A673 (cell line): ENCODE measurements at regions not wholly inside any gene's neighbourhood (a gene's known extent, or its start where the extent isn't known, plus 50 kb on each side); places are given as distances from the start of the nearest gene placed in this dataset.

ENCODE experiments used
- BruUV-seq: library from RNA; stranded (reverse); fragments of 400-500 nt; replicated peaks from 2 replicates; lab custom pipeline; 2021; lab: Mats Ljungman, UMichigan
- CTCF ChIA-PET: fragments of 300-600 bp; sonication (Branson Sonifier 250); formaldehyde crosslinking; loops from one replicate; lab custom pipeline; 2022; ENCODE audit warnings: antibody characterized with exemption; lab: Charles Lee
- POLR2A ChIA-PET: fragments of 300-600 bp; sonication (Branson Sonifier 250); formaldehyde crosslinking; loops from one replicate; lab custom pipeline; 2022; ENCODE audit warnings: antibody characterized with exemption; ENCODE audit not compliant: low non-redundant PET; lab: Charles Lee
- DNase-seq: peaks from one replicate; pipeline ENCODE4 v3.0.0-alpha.2; 2015; ENCODE audit warnings: low spot score
- H3K27ac ChIP-seq: fragments of 200-600 bp; sonication (generic); 2 replicates; pipeline ENCODE4 v1.5.1; 2016; ENCODE audit warnings: mixed run types, low read depth, mild to moderate bottlenecking, mixed read lengths, antibody characterized with exemption, low read length; ENCODE audit not compliant: poor library complexity, severe bottlenecking
- H3K27me3 ChIP-seq: fragments of 200-600 bp; sonication (generic); replicated peaks from 2 replicates; pipeline ENCODE4 v1.6.1; 2017; ENCODE audit warnings: mixed run types, low read depth, mild to moderate bottlenecking, mixed read lengths, antibody characterized with exemption, low read length; ENCODE audit not compliant: insufficient read depth, poor library complexity
- H3K36me3 ChIP-seq: fragments of 200-600 bp; sonication (generic); 2 replicates; pipeline ENCODE4 v1.6.1; 2016; ENCODE audit warnings: mixed run types, mild to moderate bottlenecking, mixed read lengths, antibody characterized with exemption, low read length; ENCODE audit not compliant: insufficient read depth, poor library complexity, severe bottlenecking
- H3K4me1 ChIP-seq: fragments of 200-600 bp; sonication (generic); 2 replicates; pipeline ENCODE4 v1.6.1; 2017; ENCODE audit warnings: mixed run types, mild to moderate bottlenecking, mixed read lengths, antibody characterized with exemption, low read length; ENCODE audit not compliant: insufficient read depth, poor library complexity, severe bottlenecking
- H3K4me3 ChIP-seq: fragments of 200-600 bp; sonication (generic); 2 replicates; pipeline ENCODE4 v1.5.1; 2016; ENCODE audit warnings: low read depth, mixed run types, mild to moderate bottlenecking, mixed read lengths, low read length; ENCODE audit not compliant: poor library complexity, severe bottlenecking
- H3K9me3 ChIP-seq: fragments of 200-600 bp; sonication (generic); 2 replicates; pipeline ENCODE4 v1.6.1; 2016; ENCODE audit warnings: mixed run types, low read depth, mild to moderate bottlenecking, mixed read lengths, antibody characterized with exemption, low read length; ENCODE audit not compliant: poor library complexity, severe bottlenecking
- EZH2 ChIP-seq: fragments of 200-600 bp; sonication (generic); IDR thresholded peaks from 2 replicates; pipeline ENCODE4 v1.6.1; 2017; ENCODE audit warnings: borderline replicate concordance, low read depth, mild to moderate bottlenecking, mixed read lengths, antibody characterized with exemption, low read length; ENCODE audit not compliant: poor library complexity, severe bottlenecking
- intact Hi-C: fragments of 100-400 bp; cut with micrococcal nuclease; formaldehyde crosslinking; loops from one replicate; pipeline ENCODE4 v1.10.0; 2022; ENCODE audit not compliant: unreplicated experiment
- TF ChIP-seq, protein P1 (sequence below): fragments of 300-800, 200-600 bp; sonication (generic); conservative IDR thresholded peaks from 2 replicates; pipeline ENCODE4 v1.5.1; 2017; ENCODE audit warnings: low read depth, mild to moderate bottlenecking, antibody characterized with exemption, low read length, moderate library complexity, mixed read lengths

GRCh38 chr1:29925058-29925457, 688.7 kb downstream of the PTPRU start:
- no TSS peak for BruUV-seq
- Histone ChIP-seq H3K27me3 (peaks cover 5% of the 10 kb centered on the region), H3K36me3 (no peaks in the 10 kb centered on the region), H3K9me3 (no peaks in the 10 kb centered on the region), H3K27ac (no peak overlapping the region), H3K4me3 (no peak overlapping the region), H3K4me1 (no peaks in the 10 kb centered on the region)
- POLR2A ChIA-PET, result no interaction called here
- no peak for DNase-seq
- intact Hi-C loops, result no loop called here
- CTCF ChIA-PET, result no interaction called here
- TF ChIP-seq EZH2, result no peak
- TF ChIP-seq, protein P1, sequence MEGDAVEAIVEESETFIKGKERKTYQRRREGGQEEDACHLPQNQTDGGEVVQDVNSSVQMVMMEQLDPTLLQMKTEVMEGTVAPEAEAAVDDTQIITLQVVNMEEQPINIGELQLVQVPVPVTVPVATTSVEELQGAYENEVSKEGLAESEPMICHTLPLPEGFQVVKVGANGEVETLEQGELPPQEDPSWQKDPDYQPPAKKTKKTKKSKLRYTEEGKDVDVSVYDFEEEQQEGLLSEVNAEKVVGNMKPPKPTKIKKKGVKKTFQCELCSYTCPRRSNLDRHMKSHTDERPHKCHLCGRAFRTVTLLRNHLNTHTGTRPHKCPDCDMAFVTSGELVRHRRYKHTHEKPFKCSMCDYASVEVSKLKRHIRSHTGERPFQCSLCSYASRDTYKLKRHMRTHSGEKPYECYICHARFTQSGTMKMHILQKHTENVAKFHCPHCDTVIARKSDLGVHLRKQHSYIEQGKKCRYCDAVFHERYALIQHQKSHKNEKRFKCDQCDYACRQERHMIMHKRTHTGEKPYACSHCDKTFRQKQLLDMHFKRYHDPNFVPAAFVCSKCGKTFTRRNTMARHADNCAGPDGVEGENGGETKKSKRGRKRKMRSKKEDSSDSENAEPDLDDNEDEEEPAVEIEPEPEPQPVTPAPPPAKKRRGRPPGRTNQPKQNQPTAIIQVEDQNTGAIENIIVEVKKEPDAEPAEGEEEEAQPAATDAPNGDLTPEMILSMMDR, result no peak

- CTCF ChIA-PET, result no interaction called here
- H3K27ac ChIP-seq, result no peak overlapping the region
- no peaks in the 10 kb centered on the region for H3K36me3 ChIP-seq
- no peaks in the 10 kb centered on the region for H3K9me3 ChIP-seq
- no peaks in the 10 kb centered on the region for H3K4me1 ChIP-seq
- peak; percentile 11 for DNase-seq
- BruUV-seq, result no TSS peak
- TF ChIP-seq, protein P1, result no peak
- no peak for TF ChIP-seq EZH2
- H3K27me3 ChIP-seq, result no peaks in the 10 kb centered on the region
- POLR2A ChIA-PET, result no interaction called here
- intact Hi-C loops, result no loop called here
- H3K4me3 ChIP-seq, result no peak overlapping the region
Observed at GRCh38 chr1:29924017-29924431, 687.7 kb downstream of the PTPRU start.

DNA sequence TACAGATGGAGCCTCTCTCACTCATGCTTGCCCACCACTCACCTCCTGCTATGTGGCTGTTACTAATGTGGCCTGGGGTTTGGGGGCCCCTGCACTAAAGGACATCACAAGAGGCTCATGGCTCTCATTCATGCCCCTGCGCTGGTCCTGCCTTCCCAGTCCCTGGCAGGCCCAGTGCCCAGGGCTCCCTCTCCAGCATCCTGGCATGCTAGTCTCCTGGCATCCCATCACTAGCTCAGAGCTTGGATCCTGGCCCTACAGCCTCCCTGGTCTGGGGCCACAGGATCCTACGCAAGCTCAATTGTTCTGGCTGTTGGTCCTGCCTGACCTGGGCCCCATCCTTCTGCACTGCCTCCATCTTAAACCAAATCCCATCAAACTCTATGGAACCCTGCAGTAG, 685.4 kb downstream of the PTPRU start:
- no TSS peak for BruUV-seq
- intact Hi-C loops, result no loop called here
- no peak for TF ChIP-seq EZH2
- H3K36me3 ChIP-seq, result no peaks in the 10 kb centered on the region
- no peak for DNase-seq
- ChIA-PET CTCF (no interaction called here), POLR2A (no interaction called here)
- no peaks in the 10 kb centered on the region for H3K27me3 ChIP-seq
- no peaks in the 10 kb centered on the region for H3K4me1 ChIP-seq
- H3K9me3 ChIP-seq, result no peaks in the 10 kb centered on the region
- no peak overlapping the region for H3K4me3 ChIP-seq
- no peak overlapping the region for H3K27ac ChIP-seq

- CTCF ChIA-PET, result no interaction called here
- H3K4me3 ChIP-seq, result no peak overlapping the region
- H3K36me3 ChIP-seq, result no peaks in the 10 kb centered on the region
- H3K27ac ChIP-seq, result no peak overlapping the region
- no peaks in the 10 kb centered on the region for H3K9me3 ChIP-seq
- H3K27me3 ChIP-seq, result no peaks in the 10 kb centered on the region
- POLR2A ChIA-PET, result no interaction called here
- intact Hi-C loops, result no loop called here
- H3K4me1 ChIP-seq, result no peaks in the 10 kb centered on the region
- no peak for DNase-seq
- no TSS peak for BruUV-seq
- TF ChIP-seq, protein P1, result no peak
- TF ChIP-seq EZH2, result no peak
Observed at GRCh38 chr1:29920784-29921183, 684.5 kb downstream of the PTPRU start.
